HepG2 (cell line): ENCODE measurements at regions not wholly inside any gene's neighbourhood (a gene's known extent, or its start where the extent isn't known, plus 50 kb on each side); places are given as distances from the start of the nearest gene placed in this dataset.

Experiments used
- ATRX ChIP-seq: sonication (generic); formaldehyde crosslinking; IDR thresholded peaks from 2 replicates; pipeline ENCODE4 v1.4.0; 2020; ENCODE audit warnings: missing genetic modification reagents, borderline replicate concordance
- BRD4 ChIP-seq: sonication (generic); formaldehyde crosslinking; IDR thresholded peaks from 2 replicates; pipeline ENCODE4 v1.4.0; 2020; ENCODE audit warnings: missing genetic modification reagents
- HNF4A ChIP-seq: sonication (generic); formaldehyde crosslinking; IDR thresholded peaks from 2 replicates; pipeline ENCODE4 v1.4.0; 2020; ENCODE audit warnings: missing genetic modification reagents
- KLF12 ChIP-seq: sonication (generic); formaldehyde crosslinking; IDR thresholded peaks from 2 replicates; pipeline ENCODE4 v1.4.0; 2020; ENCODE audit warnings: missing genetic modification reagents, borderline replicate concordance
- MBD4 ChIP-seq: IDR thresholded peaks from 2 replicates; pipeline ENCODE4 v1.6.1; 2012; ENCODE audit warnings: low read length, inconsistent platforms, borderline replicate concordance
- PHF21A ChIP-seq: sonication (generic); formaldehyde crosslinking; IDR thresholded peaks from 2 replicates; pipeline ENCODE4 v1.5.0; 2020; ENCODE audit warnings: mild to moderate bottlenecking, missing genetic modification reagents
- POLR2AphosphoS5 ChIP-seq: IDR thresholded peaks from 2 replicates; pipeline ENCODE4 v1.6.1; 2012; ENCODE audit warnings: low read depth, low read length
- SALL1 ChIP-seq: sonication (generic); formaldehyde crosslinking; IDR thresholded peaks from 2 replicates; pipeline ENCODE4 v1.8.0; 2022; ENCODE audit warnings: mild to moderate bottlenecking, missing genetic modification reagents
- SMARCE1 ChIP-seq: fragments of 450-650 bp; IDR thresholded peaks from 2 replicates; pipeline ENCODE4 v1.6.1; 2017; ENCODE audit warnings: borderline replicate concordance
- ZBTB42 ChIP-seq: sonication (generic); formaldehyde crosslinking; IDR thresholded peaks from 2 replicates; pipeline ENCODE4 v1.5.0; 2020; ENCODE audit warnings: mild to moderate bottlenecking, missing genetic modification reagents
- ZKSCAN1 ChIP-seq: fragments of 150-350 bp; IDR thresholded peaks from 2 replicates; pipeline ENCODE4 v1.6.1; 2014; ENCODE audit warnings: low read length
- ZNF121 ChIP-seq: sonication (generic); formaldehyde crosslinking; IDR thresholded peaks from 2 replicates; pipeline ENCODE4 v1.5.0; 2020; ENCODE audit warnings: mild to moderate bottlenecking, missing genetic modification reagents
- ZNF207 ChIP-seq: fragments of 450-650 bp; IDR thresholded peaks from 2 replicates; pipeline ENCODE4 v1.6.1; 2016; ENCODE audit warnings: antibody characterized with exemption, borderline replicate concordance
- ZNF672 ChIP-seq: sonication (generic); formaldehyde crosslinking; IDR thresholded peaks from 2 replicates; pipeline ENCODE4 v1.8.1; 2022; ENCODE audit warnings: missing genetic modification reagents
- TF ChIP-seq, protein P1 (sequence below): sonication (generic); formaldehyde crosslinking; IDR thresholded peaks from 2 replicates; pipeline ENCODE4 v1.5.1; 2020; ENCODE audit warnings: mild to moderate bottlenecking, missing genetic modification reagents, moderate library complexity
- TF ChIP-seq, protein P2 (sequence below): sonication (generic); formaldehyde crosslinking; IDR thresholded peaks from 2 replicates; pipeline ENCODE4 v1.4.0; 2020; ENCODE audit warnings: mild to moderate bottlenecking, missing genetic modification reagents
- TF ChIP-seq, protein P3 (sequence below): sonication (generic); formaldehyde crosslinking; IDR thresholded peaks from 2 replicates; pipeline ENCODE4 v1.9.0; 2022; ENCODE audit warnings: low read depth, missing genetic modification reagents

DNA sequence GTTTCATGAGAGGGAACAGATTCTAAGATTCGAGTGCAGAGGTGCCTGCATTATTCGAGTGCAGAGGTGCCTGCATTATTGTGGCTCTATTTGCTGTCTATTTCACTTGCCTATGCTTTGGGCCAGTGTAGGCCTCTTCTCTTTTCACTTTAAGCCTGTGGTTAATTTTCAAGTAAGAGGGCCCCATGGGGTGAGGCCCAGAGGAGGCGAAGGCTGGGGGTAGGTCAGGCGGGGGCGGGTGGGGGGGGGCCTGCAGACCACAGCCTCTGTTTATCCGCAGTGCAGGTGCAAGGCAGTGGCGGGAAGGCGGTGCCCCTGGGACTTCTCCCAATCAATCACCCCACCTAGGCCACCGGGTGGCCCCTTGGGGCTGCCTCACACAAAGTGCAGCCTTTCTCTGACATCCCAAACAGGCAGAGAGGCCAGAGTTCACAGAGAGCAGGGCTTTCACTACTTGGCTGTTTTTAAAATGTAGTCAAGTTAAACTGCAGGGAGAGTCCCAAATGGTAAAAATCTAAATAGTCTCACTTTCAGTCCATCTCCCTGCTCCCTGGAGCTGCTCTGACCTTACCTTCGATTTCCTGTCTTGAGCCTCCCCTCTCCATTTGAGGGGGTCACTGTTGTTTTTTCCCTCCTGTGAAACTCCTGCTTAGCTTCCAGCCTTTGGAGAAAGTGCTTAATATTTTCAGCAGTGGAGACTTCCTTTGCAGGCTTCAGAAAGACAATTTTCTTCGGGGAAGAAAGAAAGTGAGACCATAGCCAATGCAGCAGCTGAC lies 249.0 kb downstream of the DLEU7 start (continued):
- TF ChIP-seq, protein P1, sequence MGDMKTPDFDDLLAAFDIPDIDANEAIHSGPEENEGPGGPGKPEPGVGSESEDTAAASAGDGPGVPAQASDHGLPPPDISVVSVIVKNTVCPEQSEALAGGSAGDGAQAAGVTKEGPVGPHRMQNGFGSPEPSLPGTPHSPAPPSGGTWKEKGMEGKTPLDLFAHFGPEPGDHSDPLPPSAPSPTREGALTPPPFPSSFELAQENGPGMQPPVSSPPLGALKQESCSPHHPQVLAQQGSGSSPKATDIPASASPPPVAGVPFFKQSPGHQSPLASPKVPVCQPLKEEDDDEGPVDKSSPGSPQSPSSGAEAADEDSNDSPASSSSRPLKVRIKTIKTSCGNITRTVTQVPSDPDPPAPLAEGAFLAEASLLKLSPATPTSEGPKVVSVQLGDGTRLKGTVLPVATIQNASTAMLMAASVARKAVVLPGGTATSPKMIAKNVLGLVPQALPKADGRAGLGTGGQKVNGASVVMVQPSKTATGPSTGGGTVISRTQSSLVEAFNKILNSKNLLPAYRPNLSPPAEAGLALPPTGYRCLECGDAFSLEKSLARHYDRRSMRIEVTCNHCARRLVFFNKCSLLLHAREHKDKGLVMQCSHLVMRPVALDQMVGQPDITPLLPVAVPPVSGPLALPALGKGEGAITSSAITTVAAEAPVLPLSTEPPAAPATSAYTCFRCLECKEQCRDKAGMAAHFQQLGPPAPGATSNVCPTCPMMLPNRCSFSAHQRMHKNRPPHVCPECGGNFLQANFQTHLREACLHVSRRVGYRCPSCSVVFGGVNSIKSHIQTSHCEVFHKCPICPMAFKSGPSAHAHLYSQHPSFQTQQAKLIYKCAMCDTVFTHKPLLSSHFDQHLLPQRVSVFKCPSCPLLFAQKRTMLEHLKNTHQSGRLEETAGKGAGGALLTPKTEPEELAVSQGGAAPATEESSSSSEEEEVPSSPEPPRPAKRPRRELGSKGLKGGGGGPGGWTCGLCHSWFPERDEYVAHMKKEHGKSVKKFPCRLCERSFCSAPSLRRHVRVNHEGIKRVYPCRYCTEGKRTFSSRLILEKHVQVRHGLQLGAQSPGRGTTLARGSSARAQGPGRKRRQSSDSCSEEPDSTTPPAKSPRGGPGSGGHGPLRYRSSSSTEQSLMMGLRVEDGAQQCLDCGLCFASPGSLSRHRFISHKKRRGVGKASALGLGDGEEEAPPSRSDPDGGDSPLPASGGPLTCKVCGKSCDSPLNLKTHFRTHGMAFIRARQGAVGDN, result peak; percentile 43; the same call in 1 of the 2 replicates
- TF ChIP-seq MBD4, result no peak
- TF ChIP-seq SALL1, result peak; percentile 51
- no peak for TF ChIP-seq ZBTB42 (CRISPR knock-in tag)
- TF ChIP-seq, protein P2, sequence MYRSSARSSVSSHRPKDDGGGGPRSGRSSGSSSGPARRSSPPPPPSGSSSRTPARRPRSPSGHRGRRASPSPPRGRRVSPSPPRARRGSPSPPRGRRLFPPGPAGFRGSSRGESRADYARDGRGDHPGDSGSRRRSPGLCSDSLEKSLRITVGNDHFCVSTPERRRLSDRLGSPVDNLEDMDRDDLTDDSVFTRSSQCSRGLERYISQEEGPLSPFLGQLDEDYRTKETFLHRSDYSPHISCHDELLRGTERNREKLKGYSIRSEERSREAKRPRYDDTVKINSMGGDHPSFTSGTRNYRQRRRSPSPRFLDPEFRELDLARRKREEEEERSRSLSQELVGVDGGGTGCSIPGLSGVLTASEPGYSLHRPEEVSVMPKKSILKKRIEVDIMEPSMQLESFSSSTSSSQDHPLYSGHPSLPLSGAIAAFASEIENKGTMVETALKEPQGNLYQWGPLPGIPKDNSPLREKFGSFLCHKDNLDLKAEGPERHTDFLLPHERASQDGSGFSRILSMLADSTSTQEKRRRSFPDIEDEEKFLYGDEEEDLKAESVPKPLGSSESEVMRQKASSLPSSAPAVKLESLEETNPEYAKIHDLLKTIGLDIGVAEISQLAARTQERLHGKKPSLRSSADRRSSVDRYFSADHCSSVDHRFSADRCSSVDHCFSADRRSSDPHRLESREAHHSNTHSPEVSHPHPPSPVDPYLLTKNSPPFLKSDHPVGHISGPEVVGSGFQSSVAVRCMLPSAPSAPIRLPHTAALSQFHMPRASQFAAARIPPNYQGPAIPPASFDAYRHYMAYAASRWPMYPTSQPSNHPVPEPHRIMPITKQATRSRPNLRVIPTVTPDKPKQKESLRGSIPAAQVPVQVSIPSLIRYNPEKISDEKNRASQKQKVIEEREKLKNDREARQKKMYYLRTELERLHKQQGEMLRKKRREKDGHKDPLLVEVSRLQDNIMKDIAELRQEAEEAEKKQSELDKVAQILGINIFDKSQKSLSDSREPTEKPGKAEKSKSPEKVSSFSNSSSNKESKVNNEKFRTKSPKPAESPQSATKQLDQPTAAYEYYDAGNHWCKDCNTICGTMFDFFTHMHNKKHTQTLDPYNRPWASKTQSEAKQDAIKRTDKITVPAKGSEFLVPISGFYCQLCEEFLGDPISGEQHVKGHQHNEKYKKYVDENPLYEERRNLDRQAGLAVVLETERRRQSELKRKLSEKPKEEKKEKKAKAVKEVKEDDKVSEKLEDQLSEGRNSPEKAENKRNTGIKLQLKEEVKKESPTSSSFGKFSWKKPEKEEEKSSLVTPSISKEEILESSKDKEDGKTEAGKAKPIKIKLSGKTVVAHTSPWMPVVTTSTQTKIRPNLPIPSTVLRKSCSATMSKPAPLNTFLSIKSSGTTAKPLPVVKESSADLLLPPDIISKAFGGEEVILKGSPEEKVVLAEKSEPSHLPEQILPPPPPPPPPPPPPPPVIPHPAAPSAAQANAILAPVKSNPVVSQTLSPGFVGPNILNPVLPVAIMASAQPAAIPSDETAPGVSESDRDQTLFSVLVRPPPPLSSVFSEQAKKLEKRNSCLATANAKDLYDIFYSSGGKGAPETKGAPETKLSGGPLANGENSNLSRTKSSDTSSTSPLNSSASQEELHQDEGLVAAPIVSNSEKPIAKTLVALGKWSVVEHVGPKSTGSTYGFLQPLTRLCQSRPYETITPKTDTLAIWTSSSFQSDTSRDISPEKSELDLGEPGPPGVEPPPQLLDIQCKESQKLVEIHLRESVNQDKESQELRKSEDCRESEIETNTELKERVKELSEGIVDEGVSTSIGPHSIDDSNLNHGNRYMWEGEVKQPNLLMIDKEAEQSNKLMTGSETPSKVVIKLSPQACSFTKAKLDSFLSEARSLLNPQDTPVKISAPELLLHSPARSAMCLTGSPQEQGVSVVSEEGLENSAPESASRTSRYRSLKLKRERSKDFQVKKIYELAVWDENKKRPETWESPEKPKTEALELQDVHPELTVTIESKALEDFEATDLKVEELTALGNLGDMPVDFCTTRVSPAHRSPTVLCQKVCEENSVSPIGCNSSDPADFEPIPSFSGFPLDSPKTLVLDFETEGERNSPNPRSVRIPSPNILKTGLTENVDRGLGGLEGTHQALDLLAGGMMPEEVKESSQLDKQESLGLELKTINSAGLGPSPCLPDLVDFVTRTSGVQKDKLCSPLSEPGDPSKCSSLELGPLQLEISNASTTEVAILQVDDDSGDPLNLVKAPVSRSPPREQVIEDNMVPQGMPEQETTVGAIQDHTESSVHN (CRISPR knock-in tag), result no peak
- TF ChIP-seq ZNF672 (CRISPR knock-in tag), result no peak
- no peak for TF ChIP-seq BRD4 (CRISPR knock-in tag)
- TF ChIP-seq HNF4A, result peak; percentile 60
- no peak for TF ChIP-seq SMARCE1
- TF ChIP-seq PHF21A (CRISPR knock-in tag), result peak; percentile 25; the same call in 1 of the 2 replicates
- peak; percentile 30; the same call in 1 of the 2 replicates for TF ChIP-seq KLF12 (CRISPR knock-in tag)
- no peak for TF ChIP-seq ZKSCAN1
- peak; percentile 41; the same call in 1 of the 2 replicates for TF ChIP-seq ZNF121 (CRISPR knock-in tag)
- TF ChIP-seq ZNF207, result no peak
- TF ChIP-seq, protein P3, sequence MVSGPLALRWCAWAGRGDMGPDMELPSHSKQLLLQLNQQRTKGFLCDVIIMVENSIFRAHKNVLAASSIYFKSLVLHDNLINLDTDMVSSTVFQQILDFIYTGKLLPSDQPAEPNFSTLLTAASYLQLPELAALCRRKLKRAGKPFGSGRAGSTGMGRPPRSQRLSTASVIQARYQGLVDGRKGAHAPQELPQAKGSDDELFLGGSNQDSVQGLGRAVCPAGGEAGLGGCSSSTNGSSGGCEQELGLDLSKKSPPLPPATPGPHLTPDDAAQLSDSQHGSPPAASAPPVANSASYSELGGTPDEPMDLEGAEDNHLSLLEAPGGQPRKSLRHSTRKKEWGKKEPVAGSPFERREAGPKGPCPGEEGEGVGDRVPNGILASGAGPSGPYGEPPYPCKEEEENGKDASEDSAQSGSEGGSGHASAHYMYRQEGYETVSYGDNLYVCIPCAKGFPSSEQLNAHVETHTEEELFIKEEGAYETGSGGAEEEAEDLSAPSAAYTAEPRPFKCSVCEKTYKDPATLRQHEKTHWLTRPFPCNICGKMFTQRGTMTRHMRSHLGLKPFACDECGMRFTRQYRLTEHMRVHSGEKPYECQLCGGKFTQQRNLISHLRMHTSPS (CRISPR knock-in tag), result no peak
- no peak for TF ChIP-seq POLR2AphosphoS5
- TF ChIP-seq ATRX (CRISPR knock-in tag), result no peak
